NT2/D1 (cell line): ENCODE measurements at regions not wholly inside any gene's neighbourhood (a gene's known extent, or its start where the extent isn't known, plus 50 kb on each side); places are given as distances from the start of the nearest gene placed in this dataset.

Experiments used
- DNase-seq: peaks from one replicate; pipeline ENCODE4 v3.0.0-alpha.2; 2011; ENCODE audit warnings: low read depth, low spot score
- H3K27me3 ChIP-seq: 2 replicates; pipeline ENCODE4 v1.6.0; 2011; ENCODE audit warnings: mild to moderate bottlenecking; ENCODE audit not compliant: insufficient read length, insufficient read depth
- H3K36me3 ChIP-seq: 2 replicates; pipeline ENCODE4 v1.6.1; 2011; ENCODE audit warnings: mild to moderate bottlenecking, low read length, mixed read lengths; ENCODE audit not compliant: insufficient read depth, insufficient read length
- H3K4me1 ChIP-seq: 2 replicates; pipeline ENCODE4 v1.5.1; 2011; ENCODE audit not compliant: insufficient read depth, insufficient read length
- H3K4me3 ChIP-seq: 2 replicates; pipeline ENCODE4 v1.5.1; 2011; ENCODE audit warnings: low read depth; ENCODE audit not compliant: insufficient read length
- H3K9ac ChIP-seq: 2 replicates; pipeline ENCODE4 v1.6.0; 2011; ENCODE audit warnings: low read depth; ENCODE audit not compliant: insufficient read length
- H3K9me3 ChIP-seq: 2 replicates; pipeline ENCODE4 v1.5.1; 2011; ENCODE audit warnings: mild to moderate bottlenecking, low read length; ENCODE audit not compliant: insufficient read depth
- SUZ12 ChIP-seq: IDR thresholded peaks from 2 replicates; pipeline ENCODE4 v1.6.1; 2011; ENCODE audit not compliant: insufficient read length, insufficient read depth; ENCODE audit errors: extremely low read depth
- YY1 ChIP-seq: IDR thresholded peaks from 2 replicates; pipeline ENCODE4 v1.6.1; 2011; ENCODE audit not compliant: insufficient read length, insufficient read depth
- ZNF274 ChIP-seq: IDR thresholded peaks from 2 replicates; pipeline ENCODE4 v1.6.1; 2011; ENCODE audit warnings: mild to moderate bottlenecking, low read depth, low read length

GRCh38 chr5:2036885-2037284 is 154.2 kb upstream of the IRX4 start:
- no peak for TF ChIP-seq SUZ12
- no peak for TF ChIP-seq YY1
- no peak for TF ChIP-seq ZNF274
- H3K9me3 ChIP-seq: peaks cover 12% of the 10 kb centered on the region; the same call in 1 of the 2 replicates

GRCh38 chr5:2032432-2032831 is 149.7 kb upstream of the IRX4 start:
- TF ChIP-seq YY1 (no peak), ZNF274 (no peak), SUZ12 (no peak)
- no peak for DNase-seq
- Histone ChIP-seq H3K36me3 (no peaks in the 10 kb centered on the region), H3K27me3 (peaks cover 19% of the 10 kb centered on the region), H3K4me3 (no peak overlapping the region), H3K4me1 (no peaks in the 10 kb centered on the region), H3K9ac (no peak overlapping the region), H3K9me3 (peaks cover 12% of the 10 kb centered on the region; the same call in 1 of the 2 replicates)

More at GRCh38 chr5:2036885-2037284, 154.2 kb upstream of the IRX4 start:
- Histone ChIP-seq H3K9ac (no peak overlapping the region), H3K36me3 (no peaks in the 10 kb centered on the region), H3K4me3 (no peak overlapping the region), H3K27me3 (peaks cover 15% of the 10 kb centered on the region), H3K4me1 (no peaks in the 10 kb centered on the region)
- no peak for DNase-seq

- Histone ChIP-seq H3K36me3 (no peaks in the 10 kb centered on the region), H3K9ac (no peak overlapping the region), H3K4me3 (no peak overlapping the region), H3K9me3 (peaks cover 12% of the 10 kb centered on the region; the same call in 1 of the 2 replicates), H3K4me1 (no peaks in the 10 kb centered on the region), H3K27me3 (peaks cover 19% of the 10 kb centered on the region)
- DNase-seq: no peak
- TF ChIP-seq SUZ12: no peak
- no peak for TF ChIP-seq ZNF274
- TF ChIP-seq YY1: no peak
Measured at GRCh38 chr5:2031581-2031980, 148.9 kb upstream of the IRX4 start.

DNA sequence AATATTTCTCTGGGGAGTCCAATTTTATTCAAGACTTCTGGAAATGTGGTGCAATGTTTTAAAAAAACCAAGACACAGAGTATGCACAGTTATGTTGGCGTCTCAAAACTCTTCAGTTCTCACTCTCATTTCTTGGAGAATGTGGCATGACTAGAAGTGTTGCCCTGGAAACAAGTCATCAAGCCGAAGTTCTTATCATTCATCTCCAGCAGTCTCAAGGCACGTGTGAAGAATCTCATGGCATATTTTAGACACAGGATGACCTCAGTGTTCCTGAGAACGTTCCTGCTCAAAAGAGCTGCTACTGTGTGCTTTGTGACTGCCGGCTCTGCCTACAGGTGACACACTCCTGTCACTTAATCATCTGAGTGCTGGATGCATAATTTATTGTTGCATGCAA is 147.4 kb upstream of the IRX4 start:
- Histone ChIP-seq H3K4me1 (no peaks in the 10 kb centered on the region), H3K4me3 (no peak overlapping the region), H3K27me3 (peaks cover 19% of the 10 kb centered on the region), H3K9ac (no peak overlapping the region), H3K9me3 (peaks cover 12% of the 10 kb centered on the region; the same call in 1 of the 2 replicates), H3K36me3 (no peaks in the 10 kb centered on the region)
- no peak for DNase-seq
- TF ChIP-seq SUZ12: no peak
- TF ChIP-seq YY1: no peak
- TF ChIP-seq ZNF274: no peak

- no peak overlapping the region for H3K9ac ChIP-seq
- no peak overlapping the region for H3K4me3 ChIP-seq
- DNase-seq: no peak
- H3K9me3 ChIP-seq: peaks cover 12% of the 10 kb centered on the region; the same call in 1 of the 2 replicates
- peaks cover 17% of the 10 kb centered on the region for H3K27me3 ChIP-seq
- H3K4me1 ChIP-seq: no peaks in the 10 kb centered on the region
- no peaks in the 10 kb centered on the region for H3K36me3 ChIP-seq
- TF ChIP-seq SUZ12: no peak
- no peak for TF ChIP-seq YY1
- no peak for TF ChIP-seq ZNF274
Measured at GRCh38 chr5:2029206-2029605, 146.5 kb upstream of the IRX4 start.

DNA sequence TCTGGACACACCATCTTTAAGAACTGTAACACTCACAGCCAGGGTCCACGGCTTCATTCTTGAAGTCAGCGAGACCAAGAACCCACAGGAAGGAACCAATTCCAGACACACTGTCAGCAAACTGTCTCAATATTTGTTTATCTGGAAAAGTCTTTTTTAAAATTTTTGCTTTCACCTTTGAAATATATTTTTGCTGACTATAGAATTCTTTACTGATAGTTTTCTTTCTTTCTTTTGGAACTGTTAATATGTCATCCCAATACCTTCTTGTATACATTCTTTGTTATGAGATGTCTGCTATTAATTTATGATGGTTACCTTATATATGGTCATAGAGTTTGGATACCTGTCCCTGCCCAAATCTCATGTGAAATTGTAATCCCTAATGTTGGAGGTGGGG is 145.1 kb upstream of the IRX4 start:
- H3K4me1 ChIP-seq: no peaks in the 10 kb centered on the region
- no peaks in the 10 kb centered on the region for H3K36me3 ChIP-seq
- TF ChIP-seq SUZ12 (no peak), ZNF274 (no peak), YY1 (no peak)
- peaks cover 7% of the 10 kb centered on the region for H3K27me3 ChIP-seq
- no peak for DNase-seq
- H3K4me3 ChIP-seq: no peak overlapping the region
- H3K9ac ChIP-seq: no peak overlapping the region
- H3K9me3 ChIP-seq: no peaks in the 10 kb centered on the region; the same call in 1 of the 2 replicates

DNA sequence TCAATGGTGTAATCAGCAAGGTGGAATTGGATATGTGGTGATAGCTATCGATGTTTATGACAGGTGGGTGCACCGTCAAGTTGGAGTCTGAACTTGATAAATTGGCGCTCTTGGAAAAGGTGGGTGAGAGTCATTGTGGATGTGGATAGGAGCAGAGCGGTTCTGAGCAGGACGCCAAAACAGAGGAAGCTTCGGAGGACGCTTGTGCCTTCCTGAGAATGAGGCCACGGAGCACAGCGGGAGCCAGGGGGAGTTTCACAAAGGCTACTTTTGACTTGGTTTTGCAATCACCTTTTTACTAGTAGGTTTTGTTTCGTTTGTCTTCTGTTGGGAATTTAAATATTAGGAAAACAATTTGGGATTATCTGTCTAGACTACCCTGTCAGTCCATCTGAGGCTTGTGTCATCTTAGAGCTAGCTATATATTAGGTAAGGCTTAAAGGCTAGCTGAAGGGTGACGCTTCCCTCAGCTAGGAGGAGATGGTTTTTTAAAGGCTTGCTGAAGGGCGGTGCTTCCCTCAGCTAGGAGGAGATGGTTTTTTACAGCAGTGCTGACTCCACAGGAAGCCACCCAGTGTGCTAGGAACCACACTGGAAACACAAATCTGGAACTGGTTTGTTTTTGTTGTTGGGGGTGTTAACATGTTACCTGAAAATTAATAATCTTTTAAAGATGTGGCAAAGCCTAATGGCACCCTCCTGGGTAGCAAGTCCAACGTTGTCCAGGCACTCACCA is 142.4 kb upstream of the IRX4 start:
- H3K4me1 ChIP-seq: no peaks in the 10 kb centered on the region
- DNase-seq: no peak
- TF ChIP-seq YY1: no peak
- no peak for TF ChIP-seq ZNF274
- no peak for TF ChIP-seq SUZ12
- H3K36me3 ChIP-seq: no peaks in the 10 kb centered on the region
- H3K9me3 ChIP-seq: no peaks in the 10 kb centered on the region; the same call in 1 of the 2 replicates
- H3K4me3 ChIP-seq: no peak overlapping the region
- H3K27me3 ChIP-seq: no peaks in the 10 kb centered on the region
- no peak overlapping the region for H3K9ac ChIP-seq

- no peaks in the 10 kb centered on the region for H3K4me1 ChIP-seq
- no peak overlapping the region for H3K9ac ChIP-seq
- no peak for TF ChIP-seq SUZ12
- TF ChIP-seq ZNF274: no peak
- no peak for TF ChIP-seq YY1
- no peak for DNase-seq
- H3K4me3 ChIP-seq: no peak overlapping the region
- no peaks in the 10 kb centered on the region; the same call in 1 of the 2 replicates for H3K9me3 ChIP-seq
- no peaks in the 10 kb centered on the region for H3K36me3 ChIP-seq
- no peaks in the 10 kb centered on the region for H3K27me3 ChIP-seq
Measured at GRCh38 chr5:2023196-2023595, 140.5 kb upstream of the IRX4 start.
